ENCODE measurements at regions not wholly inside any gene's neighbourhood (a gene's known extent, or its start where the extent isn't known, plus 50 kb on each side); places are given as distances from the start of the nearest gene placed in this dataset.

DNA sequence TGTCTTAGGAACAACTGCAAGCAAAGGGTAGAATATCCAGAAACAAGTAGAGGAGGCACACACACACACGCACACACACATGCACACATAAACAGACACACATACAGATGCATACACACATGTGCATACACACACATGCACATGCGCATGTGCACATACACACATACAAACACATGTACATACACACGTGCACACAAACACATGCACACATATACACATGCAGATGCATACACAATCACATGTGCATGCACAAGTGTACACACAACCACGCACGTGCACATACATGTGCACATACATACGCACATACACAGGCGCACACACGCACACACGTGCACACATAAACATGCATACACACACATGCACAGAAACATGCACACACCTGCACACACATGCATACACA lies 206.5 kb upstream of the OPRM1 start:
- intact Hi-C loops (cut with DNase I; ENCODE audit: low total_unique reads): no loop called here

DNA sequence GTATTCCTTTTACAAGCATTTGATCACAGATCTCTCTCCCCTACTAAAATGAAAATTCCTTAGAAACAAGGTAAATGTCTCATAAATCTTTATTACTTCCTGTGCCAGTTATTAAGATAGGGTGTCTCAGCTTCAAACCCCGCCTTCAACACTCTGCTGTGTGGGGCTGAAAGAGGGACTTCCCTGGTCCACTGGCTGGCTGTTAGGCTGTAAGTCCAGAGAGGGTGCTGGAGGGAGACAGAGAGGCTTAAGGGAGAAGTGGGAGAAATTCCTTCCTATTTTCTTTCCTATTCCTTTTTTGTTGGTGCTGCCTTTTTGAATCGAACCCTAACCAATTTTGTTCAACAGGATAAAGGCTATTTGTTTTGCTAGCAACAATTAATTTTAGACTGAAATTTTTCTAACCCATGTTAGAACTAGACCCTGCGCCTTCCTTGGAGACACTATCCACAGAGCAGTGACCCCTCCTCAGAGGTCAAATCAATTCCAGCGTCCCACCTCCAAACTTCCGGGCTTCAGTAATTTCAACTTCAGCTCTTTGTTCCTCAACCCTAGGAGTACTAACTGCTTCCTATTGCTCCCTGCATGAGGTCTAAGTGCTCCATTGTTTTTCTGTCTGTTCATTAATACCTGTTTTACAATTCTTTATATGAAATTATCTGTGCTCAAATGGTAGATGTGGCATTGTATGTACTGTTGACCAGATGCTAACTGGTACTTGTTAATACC lies 207.5 kb upstream of the OPRM1 start:
- Histone ChIP-seq H3K4me3 (no peak overlapping the region), H3K27me3 (no peaks in the 10 kb centered on the region), H3K9me3 (no peaks in the 10 kb centered on the region), H3K4me1 (no peaks in the 10 kb centered on the region), H3K27ac (no peak overlapping the region), H3K36me3 (no peaks in the 10 kb centered on the region)
- TF ChIP-seq, protein P1, sequence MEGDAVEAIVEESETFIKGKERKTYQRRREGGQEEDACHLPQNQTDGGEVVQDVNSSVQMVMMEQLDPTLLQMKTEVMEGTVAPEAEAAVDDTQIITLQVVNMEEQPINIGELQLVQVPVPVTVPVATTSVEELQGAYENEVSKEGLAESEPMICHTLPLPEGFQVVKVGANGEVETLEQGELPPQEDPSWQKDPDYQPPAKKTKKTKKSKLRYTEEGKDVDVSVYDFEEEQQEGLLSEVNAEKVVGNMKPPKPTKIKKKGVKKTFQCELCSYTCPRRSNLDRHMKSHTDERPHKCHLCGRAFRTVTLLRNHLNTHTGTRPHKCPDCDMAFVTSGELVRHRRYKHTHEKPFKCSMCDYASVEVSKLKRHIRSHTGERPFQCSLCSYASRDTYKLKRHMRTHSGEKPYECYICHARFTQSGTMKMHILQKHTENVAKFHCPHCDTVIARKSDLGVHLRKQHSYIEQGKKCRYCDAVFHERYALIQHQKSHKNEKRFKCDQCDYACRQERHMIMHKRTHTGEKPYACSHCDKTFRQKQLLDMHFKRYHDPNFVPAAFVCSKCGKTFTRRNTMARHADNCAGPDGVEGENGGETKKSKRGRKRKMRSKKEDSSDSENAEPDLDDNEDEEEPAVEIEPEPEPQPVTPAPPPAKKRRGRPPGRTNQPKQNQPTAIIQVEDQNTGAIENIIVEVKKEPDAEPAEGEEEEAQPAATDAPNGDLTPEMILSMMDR (IDR thresholded peaks at IDR 0.05): no peak
- no peak for DNase-seq
- intact Hi-C loops (cut with DNase I; ENCODE audit: low total_unique reads): no loop called here

More for the DNA sequence above, 206.5 kb upstream of the OPRM1 start:
- no peak for DNase-seq
- H3K4me1 ChIP-seq: no peaks in the 10 kb centered on the region
- no peak overlapping the region for H3K27ac ChIP-seq
- TF ChIP-seq, protein P1 (IDR thresholded peaks at IDR 0.05): no peak
- no peak overlapping the region for H3K4me3 ChIP-seq
- no peaks in the 10 kb centered on the region for H3K9me3 ChIP-seq
- H3K36me3 ChIP-seq: no peaks in the 10 kb centered on the region
- no peaks in the 10 kb centered on the region for H3K27me3 ChIP-seq

DNA sequence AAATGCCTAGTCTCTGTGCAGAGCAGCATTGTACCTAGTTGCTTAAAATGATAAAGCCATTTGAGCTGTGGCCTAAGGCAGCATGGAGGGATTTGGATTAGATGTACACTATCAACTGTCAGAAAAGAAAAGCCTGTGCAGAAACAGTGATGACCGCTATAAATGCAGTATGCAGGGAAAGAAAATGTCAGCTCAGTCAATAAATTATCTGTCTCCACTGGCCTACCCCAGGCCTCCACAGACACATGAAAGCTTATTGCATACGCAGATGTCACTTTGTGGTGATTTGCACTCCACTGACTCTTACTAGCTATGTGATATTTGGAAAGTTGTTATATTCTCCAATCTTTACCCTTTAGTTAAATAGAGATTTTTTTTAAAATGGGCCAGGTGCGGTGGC lies 221.9 kb upstream of the OPRM1 start:
- DNase-seq: no peak
- peaks cover 0 to 14% (median 7%) of the 10 kb centered on the region in 3 donors for H3K9me3 ChIP-seq
- TF ChIP-seq, protein P1 (IDR thresholded peaks at IDR 0.05): no peak
- intact Hi-C loops (cut with DNase I; ENCODE audit: low total_unique reads): no loop called here
- no peak overlapping the region for H3K27ac ChIP-seq
- no peaks in the 10 kb centered on the region for H3K4me1 ChIP-seq
- H3K4me3 ChIP-seq: no peak overlapping the region
- H3K36me3 ChIP-seq: no peaks in the 10 kb centered on the region
- H3K27me3 ChIP-seq: no peaks in the 10 kb centered on the region

DNA sequence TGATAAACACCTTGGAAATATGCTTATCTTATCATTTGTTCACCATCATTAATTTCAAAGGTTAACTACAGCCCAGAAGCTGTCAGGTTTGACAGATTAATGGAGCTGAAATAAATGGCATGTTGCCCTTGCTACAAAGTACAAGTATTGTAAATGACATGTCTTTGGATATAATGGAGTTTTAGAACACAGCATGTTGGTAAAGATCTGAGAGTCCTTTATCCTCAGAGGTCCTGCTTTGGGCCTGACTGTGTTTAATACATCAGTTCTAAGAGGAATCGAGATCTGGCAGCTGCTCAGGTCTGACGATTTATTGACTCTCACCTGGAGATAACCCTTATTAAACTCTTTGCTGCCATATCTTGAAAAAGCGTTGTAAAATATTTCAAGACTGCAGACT lies 222.7 kb upstream of the OPRM1 start:
- Histone ChIP-seq H3K4me1 (no peaks in the 10 kb centered on the region), H3K4me3 (no peak overlapping the region), H3K9me3 (peaks cover 0 to 14% (median 7%) of the 10 kb centered on the region in 3 donors), H3K36me3 (no peaks in the 10 kb centered on the region), H3K27me3 (no peaks in the 10 kb centered on the region), H3K27ac (no peak overlapping the region)
- no peak for DNase-seq
- intact Hi-C loops (cut with DNase I; ENCODE audit: low total_unique reads): no loop called here
- TF ChIP-seq, protein P1 (IDR thresholded peaks at IDR 0.05): no peak

DNA sequence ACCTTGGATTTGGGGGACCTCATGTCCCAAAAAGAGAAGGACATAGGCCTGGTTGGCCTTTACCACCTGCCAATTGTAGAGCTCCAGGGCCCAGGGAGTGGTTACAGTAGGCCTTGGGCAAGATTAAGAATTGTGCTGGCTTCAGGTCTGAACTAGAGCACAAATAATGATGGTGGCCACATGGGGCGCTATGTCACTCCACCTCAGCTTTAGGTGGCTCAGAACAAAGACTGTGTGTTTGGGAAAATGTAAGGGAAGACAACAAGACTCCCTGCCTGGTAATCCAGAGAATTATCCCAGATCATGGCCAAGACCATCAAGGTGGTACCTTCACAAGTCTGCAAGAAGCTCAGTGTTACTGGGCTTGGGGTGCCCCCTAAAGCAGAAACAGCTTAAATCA lies 224.9 kb upstream of the OPRM1 start:
- Histone ChIP-seq H3K27ac (no peak overlapping the region), H3K27me3 (no peaks in the 10 kb centered on the region), H3K4me1 (no peaks in the 10 kb centered on the region), H3K36me3 (no peaks in the 10 kb centered on the region), H3K9me3 (peaks cover 0 to 14% (median 7%) of the 10 kb centered on the region in 3 donors), H3K4me3 (no peak overlapping the region)
- DNase-seq: no peak
- intact Hi-C loops (cut with DNase I; ENCODE audit: low total_unique reads): no loop called here
- TF ChIP-seq, protein P1 (IDR thresholded peaks at IDR 0.05): no peak
